GM18505 (cell line): ENCODE measurements at regions not wholly inside any gene's neighbourhood (a gene's known extent, or its start where the extent isn't known, plus 50 kb on each side); places are given as distances from the start of the nearest gene placed in this dataset.

ENCODE experiments used
- ATAC-seq: cut with Tn5 transposase; IDR thresholded peaks from one replicate; pipeline ENCODE4 v1.9.1; 2021; ENCODE audit not compliant: unreplicated experiment
- POLR2A ChIP-seq: IDR thresholded peaks from 4 replicates; pipeline ENCODE4 v1.6.1; 2011; ENCODE audit warnings: borderline replicate concordance; ENCODE audit not compliant: insufficient read depth, insufficient read length; ENCODE audit errors: extremely low read depth

DNA sequence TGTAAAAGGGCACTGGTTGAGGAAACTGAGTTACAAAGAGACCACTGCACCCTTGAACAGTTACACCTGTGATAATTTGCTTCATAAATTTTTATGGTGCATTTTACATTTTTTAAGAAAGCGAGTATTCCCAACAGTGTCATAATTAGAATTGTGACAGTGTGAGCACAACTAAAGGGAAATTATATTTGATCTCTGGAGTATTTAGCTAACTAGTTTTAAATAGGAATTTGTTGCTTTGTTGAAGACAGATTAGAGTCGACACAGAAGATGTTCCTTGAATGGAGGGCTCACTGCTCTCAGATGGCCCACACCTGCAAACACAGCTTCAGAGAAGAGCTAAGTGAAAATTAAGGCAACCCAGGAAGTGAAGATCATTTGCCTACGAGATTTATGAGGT lies 555.0 kb upstream of the GOT2 start:
- no peak for ATAC-seq

DNA sequence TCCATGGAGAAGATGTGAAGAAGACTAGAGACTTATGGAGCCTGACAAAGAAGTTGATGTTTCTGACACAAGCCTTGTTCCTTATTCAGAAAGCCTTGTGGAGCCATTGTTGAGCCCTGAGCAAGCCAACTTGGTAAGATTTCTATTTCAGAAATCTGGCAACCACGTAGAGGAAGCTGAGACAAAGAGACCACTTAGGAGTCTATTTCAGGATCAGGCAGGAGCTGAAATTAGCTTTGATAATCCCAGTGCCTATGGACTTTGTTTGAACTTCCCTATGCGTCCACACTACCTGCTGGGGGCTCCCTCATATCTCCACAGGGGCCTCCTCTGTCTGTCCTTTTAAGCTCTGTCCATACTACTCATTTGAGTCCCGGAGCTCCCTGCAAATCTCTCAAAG lies 540.0 kb upstream of the GOT2 start:
- no peak for TF ChIP-seq POLR2A
- ATAC-seq, result no peak

More for the DNA sequence above, 555.0 kb upstream of the GOT2 start:
- no peak for TF ChIP-seq POLR2A

- TF ChIP-seq POLR2A, result no peak
- no peak for ATAC-seq
These were observed 529.8 kb upstream of the GOT2 start for GRCh38 chr16:59263955-59264354.

DNA sequence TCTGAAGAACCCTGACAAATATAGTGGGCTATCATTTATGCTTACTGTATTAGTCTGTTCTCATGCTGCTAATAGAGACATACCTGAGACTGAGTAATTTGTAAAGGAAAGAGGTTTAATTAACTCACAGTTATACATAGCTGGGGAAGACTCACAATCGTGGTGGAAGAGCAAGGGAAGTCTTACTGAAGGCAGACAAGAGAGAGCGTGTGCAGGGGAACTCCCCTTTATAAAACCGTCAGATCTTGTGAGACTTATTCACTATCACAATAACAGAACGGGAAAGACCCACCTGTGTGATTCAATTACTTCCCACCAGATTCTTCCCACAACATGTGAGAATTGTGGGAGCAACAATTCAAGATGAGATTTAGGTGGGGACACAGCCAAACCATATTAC lies 526.8 kb upstream of the GOT2 start:
- no peak for TF ChIP-seq POLR2A
- no peak for ATAC-seq

- no peak for TF ChIP-seq POLR2A
- no peak for ATAC-seq
These were observed 525.8 kb upstream of the GOT2 start for GRCh38 chr16:59259950-59260319.

DNA sequence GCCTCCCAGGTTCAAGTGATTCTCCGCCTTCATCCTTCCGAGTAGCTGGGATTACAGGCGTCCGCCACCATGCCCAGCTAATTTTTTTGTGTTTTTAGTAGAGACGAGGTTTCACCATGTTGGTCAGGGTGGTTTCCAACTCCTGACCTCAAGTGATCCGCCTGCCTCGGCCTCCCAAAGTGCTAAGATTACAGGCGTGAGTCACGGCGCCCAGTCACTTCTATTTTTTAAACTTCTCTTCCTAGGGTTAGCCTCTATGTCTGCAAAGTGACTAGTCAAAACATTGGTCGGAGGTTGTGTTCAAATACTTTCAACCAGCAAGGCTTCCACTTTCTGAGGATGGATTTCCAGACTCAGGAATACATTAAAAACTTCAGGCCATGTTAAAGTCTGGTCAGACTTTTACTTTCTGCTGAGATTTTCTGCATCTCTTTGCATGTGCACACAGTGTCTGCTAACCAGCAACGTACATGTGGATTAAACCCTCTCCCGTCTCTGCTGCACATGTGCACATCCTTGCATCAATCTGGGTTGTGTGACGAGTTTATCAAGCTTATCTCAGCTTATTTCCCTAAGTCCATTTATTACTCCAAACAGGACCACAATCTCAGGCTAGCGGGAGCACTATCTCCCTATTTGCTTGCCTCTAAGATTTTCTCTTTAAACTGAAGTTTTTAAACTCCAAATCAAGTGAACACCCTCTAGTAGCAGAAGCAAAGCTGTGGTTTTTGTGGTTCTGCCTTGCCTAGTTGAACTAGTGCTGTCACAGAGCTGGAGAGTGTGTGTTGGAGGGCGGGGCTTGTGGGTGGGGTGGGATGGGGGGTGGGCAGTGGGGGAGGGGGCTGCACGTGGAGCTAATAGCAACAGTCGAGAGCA lies 525.2 kb upstream of the GOT2 start:
- ATAC-seq, result no peak
- no peak for TF ChIP-seq POLR2A

DNA sequence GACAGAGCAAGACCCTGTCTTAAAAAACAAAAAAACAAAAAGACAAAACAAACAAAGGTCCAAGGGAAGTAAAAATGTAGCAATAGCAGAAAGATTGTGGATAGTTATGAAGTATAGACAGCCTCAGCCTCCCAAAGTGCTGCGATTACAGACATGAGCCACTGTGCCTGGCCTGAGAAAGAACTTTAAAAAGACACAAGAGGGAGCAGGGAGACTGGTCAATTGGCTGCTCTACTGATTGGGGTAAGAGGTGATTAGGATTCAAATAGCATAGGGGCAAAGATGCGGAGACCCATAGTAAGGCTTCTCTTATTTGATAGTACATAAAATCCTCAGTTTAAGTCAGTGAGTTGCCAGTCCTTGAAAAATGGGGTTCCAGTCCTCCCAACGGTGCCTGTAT lies 518.2 kb upstream of the GOT2 start:
- ATAC-seq, result no peak
- no peak for TF ChIP-seq POLR2A

GRCh38 chr16:59249011-59249410 lies 514.9 kb upstream of the GOT2 start:
- ATAC-seq, result no peak
- no peak for TF ChIP-seq POLR2A

DNA sequence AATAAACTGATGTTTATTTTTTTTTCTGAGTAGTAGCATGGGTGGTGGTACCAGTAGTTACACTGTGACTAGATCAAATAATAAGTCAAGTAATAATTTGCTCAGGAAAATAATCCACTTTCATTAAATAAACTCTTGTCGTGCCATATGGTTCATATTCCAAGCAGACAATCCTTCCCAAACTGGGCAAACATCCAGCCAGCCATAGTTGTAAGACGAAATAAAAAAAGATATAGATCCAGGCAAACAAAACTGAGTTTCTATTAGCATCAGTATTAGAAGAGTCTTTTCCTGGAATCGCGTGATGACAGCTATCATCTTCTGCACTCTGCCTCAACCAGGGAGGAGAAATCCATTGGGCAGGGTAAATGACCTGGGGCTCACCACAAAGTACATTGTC lies 508.4 kb upstream of the GOT2 start:
- TF ChIP-seq POLR2A, result no peak
- no peak for ATAC-seq

DNA sequence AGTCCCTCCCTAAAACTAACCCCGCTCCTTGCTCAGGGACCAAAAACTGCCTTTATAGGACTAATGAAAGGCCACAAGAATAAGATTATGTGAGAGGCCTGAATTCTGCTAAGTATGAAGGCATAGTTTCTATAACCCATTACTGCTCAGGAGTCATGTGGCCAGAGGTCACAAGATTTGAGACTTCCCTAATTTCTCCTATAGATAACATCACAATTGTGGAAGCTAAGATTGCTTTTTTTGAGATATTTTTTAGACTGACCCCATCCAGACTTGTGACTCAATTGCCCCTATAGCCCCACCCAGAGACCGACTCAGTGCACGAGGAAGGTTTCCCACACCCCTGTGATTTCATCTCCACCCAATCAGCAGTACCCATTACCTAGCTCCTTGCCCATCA lies 504.1 kb upstream of the GOT2 start:
- no peak for TF ChIP-seq POLR2A
- no peak for ATAC-seq

DNA sequence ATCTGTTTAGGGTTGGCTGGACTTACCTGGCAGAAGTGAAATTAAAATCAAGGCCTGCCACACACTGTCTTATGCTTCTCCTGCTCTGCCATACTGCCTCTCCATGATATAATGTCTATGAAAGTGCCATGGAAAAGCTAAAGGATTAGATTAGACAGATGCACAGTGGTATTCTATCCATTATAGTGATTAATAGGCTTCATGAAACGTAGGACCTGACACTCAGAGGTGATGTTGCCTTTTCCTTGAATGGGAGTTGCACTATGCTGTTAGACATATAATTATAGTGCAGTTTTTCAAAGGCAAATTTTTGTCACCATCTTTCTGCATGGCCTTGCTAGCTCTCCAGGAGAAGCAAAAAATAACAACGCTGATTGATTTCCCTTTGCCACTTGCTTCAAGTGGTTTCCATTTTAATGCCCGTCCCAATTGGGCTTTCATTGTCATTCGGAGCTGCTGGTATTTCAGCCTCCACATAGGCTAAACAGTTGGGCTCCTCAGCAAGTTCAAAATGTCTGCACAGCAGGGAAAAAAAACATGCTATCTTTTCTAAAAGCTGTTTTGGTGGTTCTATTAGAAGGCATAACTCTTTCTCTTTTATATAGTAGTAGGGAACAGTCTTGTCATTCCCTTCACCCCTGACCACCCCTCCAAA lies 502.8 kb upstream of the GOT2 start:
- TF ChIP-seq POLR2A, result no peak
- no peak for ATAC-seq

GRCh38 chr16:59224401-59224800 lies 490.3 kb upstream of the GOT2 start:
- no peak for TF ChIP-seq POLR2A
- ATAC-seq, result no peak

DNA sequence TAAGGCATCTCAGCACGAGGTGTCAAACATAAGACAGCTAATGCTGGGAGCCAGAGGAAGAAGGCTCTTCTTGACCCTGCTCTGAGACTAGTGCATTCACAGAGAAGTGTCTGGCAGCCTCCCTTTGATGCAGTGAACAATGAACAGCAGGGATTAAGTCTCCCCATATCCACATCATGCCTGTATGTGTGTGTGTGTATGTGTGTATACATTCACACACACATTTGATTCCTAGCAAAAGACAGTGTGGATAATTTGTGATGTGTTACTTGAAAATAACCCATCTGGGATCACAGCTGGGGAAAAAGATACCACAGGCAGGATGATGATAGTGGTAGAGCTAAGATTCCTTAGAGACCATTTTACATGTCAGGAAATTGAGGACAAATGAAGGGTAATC lies 485.9 kb upstream of the GOT2 start:
- TF ChIP-seq POLR2A, result no peak
- no peak for ATAC-seq

DNA sequence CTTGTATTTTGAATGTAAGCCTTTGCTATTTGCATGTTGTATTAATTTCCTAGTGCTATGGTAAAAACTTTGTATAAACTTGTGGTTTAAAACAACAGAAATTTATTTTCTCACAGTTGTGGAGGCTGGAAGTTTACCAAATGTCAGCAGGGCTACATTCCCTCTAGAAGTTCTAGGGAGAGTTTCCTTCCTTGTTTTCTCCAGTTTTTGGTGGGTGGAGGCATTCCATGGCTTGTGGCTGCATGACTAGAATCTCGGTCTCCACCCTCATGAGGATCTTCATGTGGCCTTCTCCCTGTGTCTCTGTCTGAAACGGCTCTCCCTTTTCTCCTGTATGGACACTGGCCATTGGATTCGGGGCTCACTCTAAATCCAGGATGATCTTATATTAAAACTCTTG lies 482.2 kb upstream of the GOT2 start:
- no peak for ATAC-seq
- no peak for TF ChIP-seq POLR2A
